Fibroblast of skin of left biceps (primary cell): ENCODE measurements at regions not wholly inside any gene's neighbourhood (a gene's known extent, or its start where the extent isn't known, plus 50 kb on each side); places are given as distances from the start of the nearest gene placed in this dataset.

Experiments
- DNase-seq, 2 experiments: peaks; one replicate each; pipeline ENCODE4 v3.0.0-alpha.2; 2013; ENCODE audit warnings: low read depth in 2 of 2

DNA sequence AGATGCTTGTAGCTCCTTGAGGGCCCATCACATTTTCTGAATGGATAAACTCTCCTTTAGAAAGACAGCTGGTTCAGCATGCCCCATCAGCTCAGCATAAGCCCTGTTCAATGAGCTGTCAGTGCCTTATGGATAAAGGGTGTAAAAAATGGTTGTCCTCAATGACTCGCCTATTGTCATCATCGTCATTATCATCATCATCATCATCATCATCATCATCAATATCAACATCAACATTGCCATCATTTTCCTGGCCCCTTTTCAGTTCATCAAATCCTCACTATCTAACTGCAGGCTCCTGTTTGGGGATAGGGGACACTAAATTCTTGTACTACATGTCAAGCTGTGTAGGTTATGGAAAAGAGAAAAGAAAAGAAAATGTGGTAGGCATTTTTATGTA, 310.7 kb upstream of the MTNR1B start:
- DNase-seq: no peak

- DNase-seq: no peak
Observed at GRCh38 chr11:92659793-92660192, 309.7 kb upstream of the MTNR1B start.

DNA sequence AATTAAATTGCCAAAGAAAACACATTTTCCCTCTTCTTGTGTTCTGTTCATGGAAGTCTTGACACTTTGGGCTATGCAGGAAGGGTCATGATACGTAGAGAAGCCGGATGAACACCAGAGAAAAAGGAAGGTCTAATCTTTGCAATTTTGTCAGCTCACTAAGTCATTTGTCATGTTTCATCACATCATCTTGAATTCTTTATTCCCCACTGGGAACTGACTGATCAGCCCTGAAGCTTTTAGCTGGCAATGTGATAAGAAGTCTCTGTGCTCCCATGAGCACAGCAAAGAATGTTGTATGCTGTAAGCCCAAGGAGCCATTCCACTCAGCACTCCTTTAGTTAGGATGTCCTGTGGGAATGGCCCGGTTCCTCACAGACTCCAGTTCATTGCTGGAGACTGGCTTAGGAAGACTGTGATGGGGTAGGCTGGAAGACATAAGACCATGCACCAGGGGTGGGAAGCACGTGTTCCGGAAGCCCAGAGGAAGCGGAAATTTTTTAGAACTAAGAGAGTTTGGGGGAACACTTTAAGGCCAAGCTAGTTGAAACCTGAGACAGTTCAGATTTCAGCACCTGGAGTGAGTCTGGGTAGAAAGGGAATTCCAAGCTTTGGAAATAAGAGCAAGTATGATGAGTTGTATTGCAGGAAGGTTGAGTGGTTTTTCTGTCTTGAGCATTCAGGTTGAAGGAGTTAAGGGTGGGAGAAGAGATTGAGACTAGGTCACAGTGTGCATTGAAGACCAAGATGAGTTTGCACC, 306.7 kb upstream of the MTNR1B start:
- DNase-seq: no peak

DNA sequence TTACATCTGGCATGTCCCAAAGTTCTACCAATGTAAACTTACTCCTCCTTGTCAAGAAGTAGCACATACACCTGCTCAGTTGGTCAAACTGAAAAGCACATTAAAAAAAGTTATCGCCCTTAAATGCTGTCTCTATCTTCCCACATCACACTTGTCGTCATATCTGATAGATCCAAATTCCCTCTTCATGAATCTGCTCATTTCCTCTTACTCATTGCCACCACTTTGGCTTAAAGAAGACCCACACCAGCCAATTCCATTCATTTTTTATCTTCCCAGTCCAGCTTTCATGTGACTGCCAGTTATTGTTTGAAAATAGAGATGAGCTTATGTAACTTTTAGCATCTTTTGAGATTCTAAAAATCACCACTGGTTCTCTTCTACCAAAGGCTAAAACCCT, 305.9 kb upstream of the MTNR1B start:
- DNase-seq: no peak

DNA sequence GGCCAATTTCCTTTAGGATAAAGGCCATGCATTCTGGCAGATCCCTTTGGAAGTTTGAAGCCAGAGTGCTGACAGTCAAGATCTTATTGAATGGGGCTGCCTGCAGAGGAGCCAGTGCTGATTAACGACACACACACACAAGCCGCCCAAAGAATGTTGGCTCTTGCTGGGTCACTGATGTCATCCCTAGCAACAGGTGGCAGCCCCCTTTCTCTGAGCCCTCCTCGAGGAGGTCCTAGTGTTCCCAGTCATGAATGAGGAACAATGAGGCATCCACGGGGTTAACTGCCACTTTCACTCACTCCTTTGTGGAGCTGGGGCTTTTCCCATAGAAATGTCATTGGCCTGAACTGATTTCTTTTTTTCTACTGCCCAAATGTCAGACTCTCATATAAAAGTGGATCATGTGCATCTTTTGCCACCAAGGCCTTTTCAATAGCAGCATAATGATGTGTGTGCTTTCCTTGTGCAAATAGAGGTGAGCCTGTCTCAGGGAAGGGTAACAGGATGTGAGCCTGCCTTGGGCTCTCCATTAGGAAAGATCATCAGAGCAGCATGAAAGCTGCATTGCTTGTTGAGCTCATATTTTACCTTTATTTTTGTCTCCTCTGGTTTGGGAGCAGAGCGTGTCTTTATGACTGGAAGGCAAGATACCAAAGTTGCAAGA, 301.8 kb upstream of the MTNR1B start:
- DNase-seq: no peak

GRCh38 chr11:92670308-92670890, 299.1 kb upstream of the MTNR1B start:
- DNase-seq: no peak

GRCh38 chr11:92671081-92671480, 298.4 kb upstream of the MTNR1B start:
- no peak for DNase-seq

DNA sequence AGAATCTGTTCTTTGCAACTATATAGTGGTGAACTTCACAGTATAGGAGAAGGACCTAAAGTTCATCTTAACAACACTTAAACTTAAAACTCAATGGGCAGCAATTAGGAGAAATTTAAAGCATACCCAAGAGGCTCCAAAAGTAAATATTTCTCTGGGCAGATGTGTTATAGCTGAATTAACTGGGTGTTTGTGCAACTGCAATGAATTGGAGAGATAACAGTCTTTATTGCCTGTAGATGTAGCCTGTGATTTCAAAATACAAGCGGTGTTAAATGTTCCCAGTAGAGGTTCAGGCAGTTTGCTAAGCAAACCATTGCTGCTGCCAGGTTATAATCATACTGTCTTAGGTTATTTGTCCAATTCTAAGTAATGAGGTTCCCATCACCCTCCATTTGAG, 294.1 kb upstream of the MTNR1B start:
- DNase-seq: no peak

DNA sequence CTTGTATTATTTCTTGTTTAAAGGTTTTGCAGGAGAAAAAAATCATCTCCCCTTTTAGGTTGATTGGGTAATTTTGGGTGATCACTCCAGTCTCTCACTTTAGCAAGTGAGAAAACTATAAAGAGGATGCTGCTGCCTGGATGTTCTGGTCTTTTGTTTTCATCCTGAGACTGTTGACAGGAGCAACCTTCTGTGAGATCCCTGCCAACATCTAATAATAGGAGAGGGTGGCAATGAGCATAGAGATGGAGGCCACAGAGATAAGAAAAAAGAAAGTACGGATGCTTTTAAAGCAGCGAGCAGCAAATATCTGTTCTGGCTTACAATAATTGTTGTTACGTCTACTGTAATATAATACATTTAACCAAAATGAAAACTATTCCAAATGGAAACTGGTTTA, 293.6 kb upstream of the MTNR1B start:
- DNase-seq: no peak

GRCh38 chr11:92678008-92678611, 291.3 kb upstream of the MTNR1B start:
- no peak for DNase-seq

DNA sequence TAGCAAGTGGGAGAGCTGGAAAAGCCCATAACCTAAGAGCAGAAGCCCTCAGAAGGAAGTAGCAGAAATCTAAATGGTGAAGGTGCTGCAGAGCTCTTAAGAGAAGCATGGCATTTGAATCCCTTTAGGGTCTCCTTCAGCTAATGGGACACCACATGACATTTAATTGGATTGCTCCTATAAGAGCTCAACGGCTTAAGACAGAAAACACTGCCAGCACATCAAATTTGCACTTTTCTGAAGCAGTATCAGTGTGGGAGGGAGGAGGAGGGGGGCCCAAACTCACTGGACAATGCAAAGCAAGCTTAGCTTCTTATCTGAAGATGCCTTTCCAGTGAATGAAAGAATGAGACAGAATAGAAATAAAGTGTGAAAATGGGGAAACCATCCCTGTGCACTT, 287.9 kb upstream of the MTNR1B start:
- no peak for DNase-seq

- DNase-seq: no peak
Observed at GRCh38 chr11:92682136-92682535, 287.3 kb upstream of the MTNR1B start.

GRCh38 chr11:92682952-92683351, 286.5 kb upstream of the MTNR1B start:
- DNase-seq: no peak

GRCh38 chr11:92685049-92685448, 284.4 kb upstream of the MTNR1B start:
- no peak for DNase-seq

DNA sequence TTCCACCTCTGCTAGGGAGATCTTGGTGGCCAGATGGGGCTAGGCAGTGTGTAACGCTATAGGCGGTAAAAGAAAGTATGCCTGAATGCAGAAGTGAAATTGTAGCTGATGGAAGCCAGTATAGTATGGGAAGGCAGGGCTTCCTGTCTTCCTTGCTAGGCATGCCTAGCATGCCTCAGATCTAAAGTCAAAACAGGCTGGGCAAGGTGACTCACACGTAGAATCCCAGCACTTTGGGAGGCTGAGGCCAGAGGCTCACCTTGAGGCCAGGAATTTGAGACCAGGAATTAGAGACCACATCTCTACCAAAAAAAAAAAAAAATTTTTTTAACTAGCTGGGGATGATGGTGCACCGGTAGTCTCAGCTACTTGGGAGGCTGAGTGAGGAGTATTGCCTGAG, 281.7 kb upstream of the MTNR1B start:
- DNase-seq: no peak

DNA sequence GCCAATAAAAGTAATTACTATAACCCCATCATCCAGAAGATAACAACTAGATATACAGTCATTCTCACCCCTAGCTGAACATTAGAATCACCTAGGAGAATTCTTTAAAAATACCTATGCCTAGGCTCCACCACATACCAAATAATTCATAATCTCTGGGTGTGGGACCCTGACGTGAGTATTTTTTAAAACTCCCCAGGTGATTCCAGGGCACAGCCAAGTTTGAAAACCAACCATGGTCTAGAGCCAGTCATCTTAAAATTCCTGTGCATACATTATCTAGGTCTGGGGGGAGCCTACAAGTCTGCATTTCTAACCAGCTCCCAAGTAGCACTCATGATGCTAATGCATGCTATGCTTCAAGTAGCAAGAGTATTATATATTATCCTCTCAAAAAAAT, 281.0 kb upstream of the MTNR1B start:
- no peak for DNase-seq

DNA sequence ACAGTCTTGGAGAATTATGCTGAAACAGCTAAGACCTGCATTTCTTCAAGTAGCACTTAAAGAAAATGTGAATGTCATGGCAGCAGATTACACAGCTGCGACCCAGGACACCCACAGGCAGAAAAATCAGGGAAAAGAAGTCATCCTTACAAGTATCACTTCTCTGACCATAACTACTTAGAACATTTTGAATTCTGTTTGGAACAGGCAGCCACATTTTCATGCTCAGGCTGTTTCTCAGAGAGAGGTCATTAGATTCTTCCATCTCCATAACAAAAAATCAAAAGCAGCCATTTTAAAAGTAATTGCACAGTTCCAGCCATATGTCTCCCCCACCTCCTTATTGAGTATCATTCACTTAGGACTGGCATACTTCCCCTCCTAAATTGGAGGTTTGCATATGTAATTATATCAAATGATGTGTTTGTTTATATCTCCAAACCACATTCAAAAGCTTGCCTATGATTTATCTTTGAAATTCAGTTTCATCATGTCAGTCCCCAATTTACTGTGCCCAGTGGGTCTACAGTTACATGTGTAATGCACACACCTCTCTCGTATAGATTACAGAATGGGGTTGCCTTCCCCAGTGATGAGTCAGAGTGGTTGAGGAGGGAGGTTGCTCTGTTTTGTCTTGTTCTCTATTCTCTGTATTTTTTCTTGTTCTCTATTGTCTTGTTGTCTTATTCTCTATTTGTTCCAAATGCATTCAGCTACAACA, 276.5 kb upstream of the MTNR1B start:
- no peak for DNase-seq

DNA sequence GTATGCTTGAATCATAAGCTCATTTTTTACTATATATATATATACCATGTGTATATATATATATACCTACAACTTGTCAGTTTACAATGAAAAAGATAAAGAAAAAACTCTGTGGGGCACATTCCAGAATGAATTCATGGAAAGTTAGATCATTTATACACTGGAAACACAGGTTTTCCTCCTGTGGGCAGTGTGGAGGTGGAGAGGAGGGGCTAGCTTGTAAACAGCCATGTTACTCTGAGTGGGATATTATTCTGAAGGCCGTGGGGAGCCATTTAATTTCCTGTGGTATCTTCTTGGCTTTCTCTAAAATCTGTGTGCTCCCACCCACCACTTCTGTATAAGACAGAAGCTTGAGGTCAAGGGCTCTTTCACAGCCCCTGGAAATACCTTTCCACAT, 273.4 kb upstream of the MTNR1B start:
- DNase-seq: no peak

DNA sequence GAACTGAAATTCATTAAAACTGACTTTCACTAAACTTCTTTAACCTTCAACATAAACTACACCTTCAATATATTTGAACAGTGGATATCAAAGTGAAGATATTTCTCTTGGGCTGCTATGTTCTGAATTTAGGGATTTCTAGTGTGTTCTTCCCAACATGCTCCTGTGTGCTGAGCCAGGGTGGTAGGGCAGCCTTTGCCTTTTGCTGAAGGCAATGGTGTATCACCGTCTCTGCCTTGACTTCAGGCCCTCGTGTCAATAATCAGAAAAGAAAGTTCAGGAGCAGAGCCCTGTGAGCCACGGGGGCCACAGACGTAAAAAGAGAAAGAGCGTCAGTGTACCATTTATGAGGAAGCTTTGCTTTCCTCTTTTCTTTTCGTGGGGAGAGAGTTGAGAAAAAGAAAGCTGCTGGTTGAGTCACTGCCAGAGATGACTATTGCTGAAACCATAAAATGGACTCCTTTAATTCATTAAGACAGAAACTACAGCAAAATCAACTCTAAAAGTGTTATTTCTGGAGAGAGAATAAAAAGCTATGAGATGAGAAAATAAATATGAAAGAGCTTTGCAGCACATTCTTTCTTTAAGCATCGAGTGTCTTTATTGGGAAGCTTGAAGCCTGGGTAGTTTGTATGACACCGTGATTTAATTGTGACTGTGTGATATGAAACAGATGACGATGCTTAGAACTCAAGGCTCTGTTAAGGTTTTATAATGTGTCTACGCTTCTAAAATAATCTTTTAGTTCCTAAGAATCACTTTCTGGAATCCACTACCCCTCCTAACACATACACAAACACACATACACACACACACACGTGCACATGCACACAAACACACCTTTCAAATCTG, 271.8 kb upstream of the MTNR1B start:
- no peak for DNase-seq

DNA sequence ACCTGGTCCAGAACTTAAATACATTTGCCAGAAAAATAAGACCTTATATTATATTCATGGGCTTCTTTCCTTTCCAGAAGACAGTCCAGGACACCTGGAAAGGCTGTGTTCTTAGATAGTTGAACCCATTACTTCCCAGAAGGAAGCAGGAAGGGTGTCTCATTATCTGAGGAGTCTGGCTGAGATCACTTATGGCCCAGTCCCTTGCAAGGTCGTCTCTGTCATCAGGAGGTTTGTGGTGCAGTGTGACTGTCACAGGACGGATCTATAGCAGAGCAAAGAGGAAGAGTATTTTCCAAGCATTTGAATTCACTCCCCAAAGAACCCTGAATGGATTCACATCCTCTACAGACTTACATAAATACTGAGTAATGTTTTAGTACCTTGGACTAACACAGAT, 270.7 kb upstream of the MTNR1B start:
- DNase-seq: no peak
